WI38 (cell line): ENCODE measurements at regions not wholly inside any gene's neighbourhood (a gene's known extent, or its start where the extent isn't known, plus 50 kb on each side); places are given as distances from the start of the nearest gene placed in this dataset.

ENCODE experiments used
- H3K4me3 ChIP-seq: 2 replicates; pipeline ENCODE4 v1.5.1; 2011; ENCODE audit warnings: low read depth, mild to moderate bottlenecking, control low read depth, low read length
- CTCF ChIP-seq: IDR thresholded peaks from 2 replicates; pipeline ENCODE4 v1.5.1; 2012; ENCODE audit warnings: low read depth, mild to moderate bottlenecking, control low read depth, low read length

GRCh38 chr22:49209452-49210195 lies 618.0 kb downstream of the BRD1 start:
- H3K4me3 ChIP-seq: no peak overlapping the region
- TF ChIP-seq CTCF: no peak

GRCh38 chr22:49208768-49209252 lies 618.9 kb downstream of the BRD1 start:
- no peak overlapping the region for H3K4me3 ChIP-seq
- no peak for TF ChIP-seq CTCF

GRCh38 chr22:49208004-49208402 lies 619.7 kb downstream of the BRD1 start:
- no peak for TF ChIP-seq CTCF
- H3K4me3 ChIP-seq: no peak overlapping the region

- no peak for TF ChIP-seq CTCF
- no peak overlapping the region for H3K4me3 ChIP-seq
These were observed 620.4 kb downstream of the BRD1 start for GRCh38 chr22:49207008-49208003.

- no peak overlapping the region for H3K4me3 ChIP-seq
- no peak for TF ChIP-seq CTCF
These were observed 621.4 kb downstream of the BRD1 start for GRCh38 chr22:49206281-49206680.

- TF ChIP-seq CTCF: no peak
These were observed 622.2 kb downstream of the BRD1 start for GRCh38 chr22:49205483-49205800.

More at GRCh38 chr22:49205483-49205800, 622.2 kb downstream of the BRD1 start:
- H3K4me3 ChIP-seq: no peak overlapping the region
